Omental fat pad (tissue), 3 donors: ENCODE measurements at regions not wholly inside any gene's neighbourhood (a gene's known extent, or its start where the extent isn't known, plus 50 kb on each side); places are given as distances from the start of the nearest gene placed in this dataset.
"Not testable (repeated sequence)": the region's sequence is repeated elsewhere in the genome, so short reads cannot be mapped to it uniquely, and the experiment has no call there.

Experiments
- ATAC-seq: fragments of 150-250 bp; one replicate; pipeline ENCODE4 v1.9.1; 2016; ENCODE audit warnings: mild to moderate bottlenecking, moderate library complexity; ENCODE audit not compliant: low FRiP score
- DNase-seq: peaks from one replicate; pipeline ENCODE4 v3.0.0-alpha.2; 2019; ENCODE audit warnings: low spot score
- TF ChIP-seq, protein P1 (sequence below), 3 donors: fragments of 450-650 bp; IDR thresholded peaks; one replicate each; pipeline ENCODE4 v1.5.1; 2016 to 2017; ENCODE audit warnings: antibody characterized with exemption in 3 of 3, mild to moderate bottlenecking in 3 of 3, moderate library complexity in 2 of 3

DNA sequence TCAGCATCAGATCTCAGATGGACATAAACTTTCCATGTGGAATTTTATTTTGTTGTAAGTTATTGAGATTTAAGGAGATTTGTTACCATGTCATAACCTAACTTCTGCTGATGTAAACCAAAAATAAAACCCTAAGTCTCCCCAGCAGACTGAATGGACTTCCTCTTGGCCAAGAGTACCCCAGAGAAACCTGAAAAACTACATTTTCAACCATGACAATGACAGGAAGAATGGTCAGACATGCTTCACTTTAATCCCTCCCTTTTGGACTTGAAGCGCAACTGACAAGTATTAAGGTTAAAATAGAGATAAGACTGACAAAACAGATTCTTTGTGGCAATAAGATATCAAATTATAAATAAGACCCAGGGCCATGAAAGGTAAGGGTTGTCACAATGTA lies 579.7 kb upstream of the RAG2 start:
- DNase-seq (no peak), ATAC-seq (no peak)
- TF ChIP-seq, protein P1, sequence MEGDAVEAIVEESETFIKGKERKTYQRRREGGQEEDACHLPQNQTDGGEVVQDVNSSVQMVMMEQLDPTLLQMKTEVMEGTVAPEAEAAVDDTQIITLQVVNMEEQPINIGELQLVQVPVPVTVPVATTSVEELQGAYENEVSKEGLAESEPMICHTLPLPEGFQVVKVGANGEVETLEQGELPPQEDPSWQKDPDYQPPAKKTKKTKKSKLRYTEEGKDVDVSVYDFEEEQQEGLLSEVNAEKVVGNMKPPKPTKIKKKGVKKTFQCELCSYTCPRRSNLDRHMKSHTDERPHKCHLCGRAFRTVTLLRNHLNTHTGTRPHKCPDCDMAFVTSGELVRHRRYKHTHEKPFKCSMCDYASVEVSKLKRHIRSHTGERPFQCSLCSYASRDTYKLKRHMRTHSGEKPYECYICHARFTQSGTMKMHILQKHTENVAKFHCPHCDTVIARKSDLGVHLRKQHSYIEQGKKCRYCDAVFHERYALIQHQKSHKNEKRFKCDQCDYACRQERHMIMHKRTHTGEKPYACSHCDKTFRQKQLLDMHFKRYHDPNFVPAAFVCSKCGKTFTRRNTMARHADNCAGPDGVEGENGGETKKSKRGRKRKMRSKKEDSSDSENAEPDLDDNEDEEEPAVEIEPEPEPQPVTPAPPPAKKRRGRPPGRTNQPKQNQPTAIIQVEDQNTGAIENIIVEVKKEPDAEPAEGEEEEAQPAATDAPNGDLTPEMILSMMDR (IDR thresholded peaks at IDR 0.05), result no peak

DNA sequence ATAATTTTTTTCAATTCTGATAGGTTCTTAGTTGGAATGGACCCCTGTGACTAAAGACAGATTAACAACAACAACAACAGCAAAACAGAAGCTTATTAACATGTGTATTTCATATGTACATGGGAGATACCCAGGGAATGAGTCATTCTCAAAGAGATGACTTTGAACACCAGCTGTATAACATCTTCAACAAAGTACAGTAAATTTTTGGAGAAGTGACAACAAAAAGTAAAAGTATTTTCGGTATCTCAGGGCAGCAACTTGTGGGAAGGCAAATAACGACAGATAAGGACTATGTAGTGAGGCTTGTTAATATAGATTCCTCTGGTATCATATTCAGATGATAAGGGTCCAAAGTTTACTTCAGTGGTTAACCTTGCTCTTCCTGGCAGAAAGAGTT lies 573.4 kb upstream of the RAG2 start:
- ATAC-seq (no peak), DNase-seq (no peak)
- TF ChIP-seq, protein P1 (IDR thresholded peaks at IDR 0.05), result no peak

DNA sequence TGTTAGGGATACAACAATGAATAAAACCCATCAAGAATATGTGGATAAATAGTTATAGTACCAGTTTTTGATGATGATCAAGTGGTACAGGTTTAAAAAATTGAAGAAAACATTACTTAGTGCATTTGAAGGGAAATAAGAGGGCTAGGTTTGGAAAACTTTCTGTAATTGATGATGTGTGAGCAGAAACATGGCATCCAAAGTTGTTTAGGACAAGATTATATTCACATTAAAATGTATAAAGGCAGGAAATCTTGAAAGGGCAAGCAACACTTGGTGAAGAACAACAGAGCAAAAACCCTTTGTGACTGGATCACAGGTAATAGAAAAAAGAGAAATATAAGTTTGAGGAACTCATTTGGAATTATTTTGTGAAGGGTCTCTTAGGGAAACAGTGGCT lies 572.3 kb upstream of the RAG2 start:
- no peak for ATAC-seq
- TF ChIP-seq, protein P1 (IDR thresholded peaks at IDR 0.05), result no peak
- DNase-seq, result no peak

DNA sequence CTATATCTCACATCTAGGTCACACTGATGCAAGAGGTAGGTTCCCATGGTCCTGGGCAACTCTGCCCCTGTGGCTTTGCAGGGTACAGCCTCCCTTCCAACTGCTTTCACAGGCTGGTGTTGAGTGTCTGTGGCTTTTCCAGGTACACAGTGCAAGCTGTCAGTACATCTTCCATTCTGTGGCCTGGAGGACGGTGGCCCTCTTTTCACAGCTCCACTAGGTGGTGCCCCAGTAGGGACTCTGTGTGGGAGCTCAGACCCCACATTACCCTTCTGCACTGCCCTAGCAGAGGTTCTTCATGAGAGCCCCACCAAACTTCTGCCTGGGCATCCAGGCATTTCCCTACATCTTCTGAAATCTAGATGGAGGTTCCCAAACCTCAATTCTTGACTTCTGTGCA lies 547.4 kb upstream of the RAG2 start:
- not testable (repeated sequence) for DNase-seq, ATAC-seq

DNA sequence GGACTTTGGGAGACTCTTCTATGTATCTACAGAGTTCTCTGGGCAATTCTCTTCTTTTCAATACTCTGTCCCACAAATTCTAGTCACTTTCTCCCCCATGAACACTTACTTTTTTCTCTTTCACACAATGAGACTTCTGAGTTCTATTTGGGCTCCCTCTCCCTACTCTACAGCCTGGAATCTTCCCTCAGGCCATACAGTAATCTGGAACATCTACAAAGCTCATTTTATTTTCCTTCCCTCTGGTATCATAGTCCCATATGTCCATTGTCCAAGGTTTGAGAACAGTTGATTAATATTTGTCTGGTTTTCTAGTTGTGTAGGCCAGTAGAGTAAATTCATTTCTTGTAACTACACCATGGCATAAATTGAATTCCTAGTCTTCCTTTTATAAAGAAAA lies 544.6 kb upstream of the RAG2 start:
- TF ChIP-seq, protein P1 (IDR thresholded peaks at IDR 0.05), result no peak
- DNase-seq (no peak), ATAC-seq (no peak)

DNA sequence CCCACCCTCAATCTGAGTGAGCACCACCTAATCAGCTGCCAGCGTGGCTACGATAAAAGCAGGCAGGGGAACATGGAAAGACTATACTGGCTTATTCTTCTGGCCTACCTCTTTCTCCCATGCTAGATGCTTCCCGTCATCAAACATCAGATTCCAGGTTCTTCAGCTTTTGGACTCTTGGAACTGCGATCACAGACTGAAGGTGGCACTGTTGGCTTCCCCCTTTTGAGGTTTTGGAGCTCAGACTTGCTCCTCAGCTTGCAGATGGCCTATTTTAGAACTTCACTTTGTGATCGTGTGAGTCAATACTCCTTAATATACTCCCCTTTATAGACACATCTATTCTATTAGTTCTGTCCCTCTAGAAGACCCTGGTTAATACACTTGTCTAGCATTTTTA lies 543.7 kb upstream of the RAG2 start:
- TF ChIP-seq, protein P1 (IDR thresholded peaks at IDR 0.05), result no peak

DNA sequence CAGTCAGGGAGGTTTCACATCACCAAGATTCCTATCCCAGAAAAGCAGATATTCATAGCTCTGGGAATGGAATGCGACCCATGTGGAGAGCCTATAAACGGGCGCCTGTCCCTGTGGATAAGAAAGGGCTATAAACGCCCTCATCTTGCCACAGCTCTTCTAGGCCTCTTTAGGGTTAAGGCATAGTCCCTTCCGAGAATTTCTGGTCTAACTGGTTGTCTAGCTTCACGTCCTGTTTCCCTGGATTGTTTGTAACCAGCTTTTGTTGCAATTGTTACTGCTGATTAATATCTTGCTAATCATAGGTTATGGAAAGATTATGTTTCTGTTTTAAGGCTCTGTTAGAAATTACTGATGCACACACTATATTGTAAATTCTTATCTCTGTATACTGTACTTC lies 537.6 kb upstream of the RAG2 start:
- DNase-seq, ATAC-seq: not testable (repeated sequence)

More for the DNA sequence above, 543.7 kb upstream of the RAG2 start:
- DNase-seq (no peak), ATAC-seq (no peak)

DNA sequence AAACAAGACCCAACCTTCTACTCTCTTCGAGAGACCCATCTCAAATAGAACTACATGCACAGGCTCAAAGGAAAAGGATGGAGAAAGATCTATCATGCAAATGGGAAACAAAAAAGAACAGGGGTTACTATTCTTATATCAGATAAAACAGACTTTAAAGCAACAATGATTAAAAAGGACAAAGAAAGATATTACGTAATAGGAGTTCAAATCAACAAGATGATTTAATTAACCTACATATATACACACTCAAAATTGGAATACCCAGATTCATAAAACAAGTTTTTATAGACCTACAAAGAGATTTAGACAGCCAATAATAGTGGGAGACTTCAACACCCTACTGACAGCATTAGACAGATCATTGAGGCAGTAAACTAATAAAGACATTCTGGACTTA lies 536.6 kb upstream of the RAG2 start:
- ATAC-seq (no peak), DNase-seq (no peak)
- TF ChIP-seq, protein P1 (IDR thresholded peaks at IDR 0.05), result no peak
